Activated naive CD4-positive, alpha-beta T cell treated with anti-CD3 and anti-CD28 coated beads for 36 hours (primary cell): ENCODE measurements at regions not wholly inside any gene's neighbourhood (a gene's known extent, or its start where the extent isn't known, plus 50 kb on each side); places are given as distances from the start of the nearest gene placed in this dataset.

Source experiments
- CTCF ChIA-PET: fragments of 350-600 bp; sonication (Branson Sonifier 250); formaldehyde crosslinking; loops from one replicate; lab custom pipeline; 2021; ENCODE audit warnings: antibody characterized with exemption; lab: Charles Lee
- DNase-seq: peaks from one replicate; pipeline ENCODE4 v3.0.0-alpha.2; 2020
- H3K27ac Mint-ChIP-seq: one replicate; pipeline ENCODE4 v1.8.0; 2021; ENCODE audit warnings: mild to moderate bottlenecking, mixed read lengths
- H3K27me3 Mint-ChIP-seq: one replicate; pipeline ENCODE4 v1.8.0; 2021; ENCODE audit warnings: low read depth, mixed read lengths
- H3K36me3 Mint-ChIP-seq: one replicate; pipeline ENCODE4 v1.8.0; 2021; ENCODE audit warnings: low read depth, mixed read lengths
- H3K4me1 Mint-ChIP-seq: one replicate; pipeline ENCODE4 v1.8.0; 2021; ENCODE audit warnings: low read depth, mixed read lengths
- H3K4me3 Mint-ChIP-seq: one replicate; pipeline ENCODE4 v1.8.0; 2021; ENCODE audit warnings: mild to moderate bottlenecking, moderate library complexity, mixed read lengths
- H3K9me3 Mint-ChIP-seq: one replicate; pipeline ENCODE4 v1.8.0; 2021; ENCODE audit warnings: mixed read lengths
- intact Hi-C: fragments of 100-400 bp; cut with micrococcal nuclease; formaldehyde crosslinking; loops from one replicate; pipeline ENCODE4 v1.15.1; 2023

GRCh38 chr5:98268162-98268860, 505.2 kb upstream of the RGMB start:
- intact Hi-C loops, result no loop called here
- H3K36me3 Mint-ChIP-seq, result no peaks in the 10 kb centered on the region
- DNase-seq, result no peak
- H3K27me3 Mint-ChIP-seq, result no peaks in the 10 kb centered on the region
- CTCF ChIA-PET, result interaction anchor here (0.6 kb wide), 1 partner anchor 417 kb away, joined by 5 read pairs; no protein-coding TSS in a partner anchor
- H3K27ac Mint-ChIP-seq, result no peak overlapping the region
- H3K4me1 Mint-ChIP-seq, result no peaks in the 10 kb centered on the region
- no peak overlapping the region for H3K4me3 Mint-ChIP-seq
- H3K9me3 Mint-ChIP-seq, result no peaks in the 10 kb centered on the region

DNA sequence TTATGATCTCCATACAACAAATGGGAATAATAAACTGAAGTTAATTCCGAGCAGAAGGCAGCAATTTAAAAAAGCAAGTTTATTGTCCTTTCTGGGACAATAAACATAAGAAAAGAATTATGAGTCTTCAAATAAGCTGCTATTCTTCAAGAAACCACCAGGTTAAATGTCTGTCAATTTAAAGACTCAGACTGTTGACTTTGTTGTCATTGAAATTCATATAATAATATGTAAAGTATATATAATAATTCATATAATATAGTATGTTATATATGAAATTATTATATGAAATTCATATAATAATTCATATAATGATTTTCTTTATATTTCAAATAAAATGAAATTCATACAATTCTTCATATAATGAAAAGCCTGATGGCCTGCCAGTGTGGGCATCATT, 497.5 kb upstream of the RGMB start:
- H3K4me1 Mint-ChIP-seq, result no peaks in the 10 kb centered on the region
- no peak overlapping the region for H3K4me3 Mint-ChIP-seq
- H3K36me3 Mint-ChIP-seq, result no peaks in the 10 kb centered on the region
- DNase-seq, result no peak
- H3K27ac Mint-ChIP-seq, result no peak overlapping the region
- peaks cover 1% of the 10 kb centered on the region for H3K27me3 Mint-ChIP-seq
- H3K9me3 Mint-ChIP-seq, result no peaks in the 10 kb centered on the region
- intact Hi-C loops, result no loop called here
- CTCF ChIA-PET, result no interaction called here

- Mint-ChIP-seq H3K9me3 (no peaks in the 10 kb centered on the region), H3K27ac (no peak overlapping the region), H3K27me3 (peaks cover 5% of the 10 kb centered on the region), H3K4me3 (no peak overlapping the region), H3K36me3 (no peaks in the 10 kb centered on the region), H3K4me1 (no peaks in the 10 kb centered on the region)
- no peak for DNase-seq
- CTCF ChIA-PET, result no interaction called here
- intact Hi-C loops, result no loop called here
These were observed 490.9 kb upstream of the RGMB start for GRCh38 chr5:98282521-98282920.

DNA sequence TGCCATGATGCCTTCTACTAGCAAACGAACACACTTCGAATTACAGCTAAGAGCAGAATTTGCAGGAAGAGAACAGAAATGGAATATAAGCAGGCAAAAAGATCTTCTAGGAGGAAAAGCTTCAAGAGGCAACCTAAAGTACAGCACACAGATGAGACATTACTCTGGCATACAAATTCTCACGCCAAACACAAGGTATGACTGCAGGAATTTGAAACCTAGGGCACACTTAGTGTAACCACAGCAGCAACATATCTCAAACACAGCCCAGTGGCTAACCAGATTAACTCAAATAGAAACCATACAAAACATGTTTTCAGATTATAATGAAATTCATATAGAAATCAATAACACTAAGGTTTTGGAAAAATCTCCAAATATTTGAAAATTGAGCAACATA, 481.0 kb upstream of the RGMB start:
- H3K4me3 Mint-ChIP-seq, result no peak overlapping the region
- no peak for DNase-seq
- H3K4me1 Mint-ChIP-seq, result no peaks in the 10 kb centered on the region
- H3K27ac Mint-ChIP-seq, result no peak overlapping the region
- CTCF ChIA-PET, result no interaction called here
- peaks cover 3% of the 10 kb centered on the region for H3K27me3 Mint-ChIP-seq
- no peaks in the 10 kb centered on the region for H3K9me3 Mint-ChIP-seq
- intact Hi-C loops, result no loop called here
- no peaks in the 10 kb centered on the region for H3K36me3 Mint-ChIP-seq

GRCh38 chr5:98296426-98296825, 477.0 kb upstream of the RGMB start:
- H3K27ac Mint-ChIP-seq, result no peak overlapping the region

DNA sequence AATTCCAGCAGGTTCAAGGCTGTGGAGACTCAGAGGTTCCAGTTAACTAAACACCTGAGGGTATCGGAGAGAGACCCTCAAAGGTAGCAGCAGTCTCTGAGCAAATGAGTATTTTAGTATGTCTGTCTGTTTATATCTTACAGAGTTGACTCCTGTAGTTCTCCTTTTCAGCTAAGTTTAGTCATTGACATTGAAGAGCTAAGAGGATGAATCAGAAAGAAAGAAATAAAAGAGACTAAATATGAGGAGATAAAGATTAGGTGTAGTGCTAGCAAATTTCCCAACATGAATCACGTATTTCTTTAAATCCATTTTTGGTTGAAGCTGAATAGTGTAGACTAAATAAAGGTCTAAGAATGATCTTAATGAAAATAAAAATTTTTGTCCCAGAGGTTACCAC, 474.0 kb upstream of the RGMB start:
- intact Hi-C loops, result no loop called here
- DNase-seq, result no peak
- Mint-ChIP-seq H3K4me1 (no peaks in the 10 kb centered on the region), H3K36me3 (no peaks in the 10 kb centered on the region), H3K27ac (no peak overlapping the region), H3K4me3 (no peak overlapping the region), H3K9me3 (no peaks in the 10 kb centered on the region), H3K27me3 (peaks cover 5% of the 10 kb centered on the region)
- CTCF ChIA-PET, result interaction anchor here (0.6 kb wide), 1 partner anchor 20 kb away, joined by 3 read pairs; no protein-coding TSS in a partner anchor

More at GRCh38 chr5:98296426-98296825, 477.0 kb upstream of the RGMB start:
- Mint-ChIP-seq H3K4me1 (no peaks in the 10 kb centered on the region), H3K36me3 (no peaks in the 10 kb centered on the region), H3K4me3 (no peak overlapping the region), H3K27me3 (peaks cover 5% of the 10 kb centered on the region), H3K9me3 (no peaks in the 10 kb centered on the region)
- intact Hi-C loops, result no loop called here
- no peak for DNase-seq
- CTCF ChIA-PET, result no interaction called here

DNA sequence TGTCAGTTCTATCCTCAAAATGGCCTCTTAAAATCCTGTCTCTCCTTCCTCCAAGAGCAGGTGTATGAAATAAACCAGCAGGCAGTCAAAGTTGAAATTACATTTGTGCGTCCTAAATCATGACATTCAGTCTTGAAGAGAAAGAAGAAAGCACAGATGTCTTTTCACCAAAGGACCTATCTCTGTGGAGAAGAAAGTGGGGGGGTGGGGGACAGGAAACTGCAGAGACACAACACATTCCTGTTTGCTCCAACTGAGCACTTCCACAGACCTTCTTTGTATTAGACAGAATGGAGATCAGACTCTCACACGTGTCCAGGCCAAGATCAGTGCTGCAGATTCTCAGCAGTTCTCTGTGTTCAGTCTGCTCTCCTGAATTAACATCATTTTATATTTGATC, 471.9 kb upstream of the RGMB start:
- no peaks in the 10 kb centered on the region for H3K9me3 Mint-ChIP-seq
- no peak overlapping the region for H3K4me3 Mint-ChIP-seq
- DNase-seq, result no peak
- intact Hi-C loops, result no loop called here
- CTCF ChIA-PET, result no interaction called here
- no peaks in the 10 kb centered on the region for H3K4me1 Mint-ChIP-seq
- no peak overlapping the region for H3K27ac Mint-ChIP-seq
- no peaks in the 10 kb centered on the region for H3K36me3 Mint-ChIP-seq
- peaks cover 7% of the 10 kb centered on the region for H3K27me3 Mint-ChIP-seq

DNA sequence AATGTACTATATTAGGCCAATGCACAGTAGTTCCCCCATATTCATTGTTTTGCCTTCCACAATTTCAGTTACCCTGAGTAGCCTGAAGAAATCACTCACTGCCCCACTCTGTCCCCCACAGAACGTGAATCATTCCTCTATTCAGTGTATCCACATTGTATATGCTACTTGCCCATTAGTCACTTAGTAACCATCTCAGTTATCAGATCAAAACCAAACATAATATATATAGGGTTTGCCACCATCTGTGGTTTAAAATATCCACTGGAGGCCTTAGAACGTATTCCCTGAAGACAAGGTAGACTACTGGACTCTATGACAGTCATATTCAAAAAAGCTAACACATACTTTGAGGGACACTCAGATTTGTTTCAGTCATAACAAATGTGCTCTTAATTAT, 465.7 kb upstream of the RGMB start:
- CTCF ChIA-PET, result no interaction called here
- H3K4me1 Mint-ChIP-seq, result peaks cover 8% of the 10 kb centered on the region
- H3K36me3 Mint-ChIP-seq, result no peaks in the 10 kb centered on the region
- no peak for DNase-seq
- H3K4me3 Mint-ChIP-seq, result no peak overlapping the region
- no peaks in the 10 kb centered on the region for H3K9me3 Mint-ChIP-seq
- intact Hi-C loops, result loop anchor here (2.0 to 5.0 kb wide), 2 partner anchors 463 to 761 kb away; no protein-coding TSS in a partner anchor
- peaks cover 7% of the 10 kb centered on the region for H3K27me3 Mint-ChIP-seq
- no peak overlapping the region for H3K27ac Mint-ChIP-seq

- Mint-ChIP-seq H3K27ac (no peak overlapping the region), H3K4me3 (no peak overlapping the region), H3K27me3 (peaks cover 7% of the 10 kb centered on the region), H3K36me3 (no peaks in the 10 kb centered on the region), H3K9me3 (no peaks in the 10 kb centered on the region), H3K4me1 (peaks cover 8% of the 10 kb centered on the region)
- intact Hi-C loops, result loop anchor here (2.0 to 5.0 kb wide), 2 partner anchors 463 to 761 kb away; no protein-coding TSS in a partner anchor
- CTCF ChIA-PET, result no interaction called here
- no peak for DNase-seq
These were observed 465.2 kb upstream of the RGMB start for GRCh38 chr5:98308231-98308630.

DNA sequence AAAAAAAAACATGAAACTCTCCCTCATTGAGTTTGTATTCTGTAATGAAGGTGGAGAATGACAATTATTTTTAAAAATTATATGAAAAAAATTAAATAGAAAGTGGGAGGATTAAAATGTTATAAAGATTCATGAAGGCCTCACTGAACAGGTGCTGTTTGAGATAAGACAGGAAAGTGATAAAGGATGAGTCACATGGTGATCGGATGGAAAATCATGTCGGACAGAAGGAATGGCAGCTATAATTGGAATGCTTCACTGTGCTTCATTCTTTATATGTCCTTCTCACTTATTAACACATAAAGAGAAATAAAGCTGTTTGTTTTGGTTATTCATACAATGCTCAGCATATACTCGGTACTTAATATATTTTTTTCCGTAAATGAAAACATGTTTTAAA, 464.5 kb upstream of the RGMB start:
- intact Hi-C loops, result loop anchor here (2.0 to 5.0 kb wide), 2 partner anchors 462 to 762 kb away; no protein-coding TSS in a partner anchor
- no peak overlapping the region for H3K4me3 Mint-ChIP-seq
- no peak overlapping the region for H3K27ac Mint-ChIP-seq
- peaks cover 8% of the 10 kb centered on the region for H3K4me1 Mint-ChIP-seq
- CTCF ChIA-PET, result no interaction called here
- peaks cover 7% of the 10 kb centered on the region for H3K27me3 Mint-ChIP-seq
- H3K9me3 Mint-ChIP-seq, result no peaks in the 10 kb centered on the region
- H3K36me3 Mint-ChIP-seq, result no peaks in the 10 kb centered on the region
- DNase-seq, result no peak

DNA sequence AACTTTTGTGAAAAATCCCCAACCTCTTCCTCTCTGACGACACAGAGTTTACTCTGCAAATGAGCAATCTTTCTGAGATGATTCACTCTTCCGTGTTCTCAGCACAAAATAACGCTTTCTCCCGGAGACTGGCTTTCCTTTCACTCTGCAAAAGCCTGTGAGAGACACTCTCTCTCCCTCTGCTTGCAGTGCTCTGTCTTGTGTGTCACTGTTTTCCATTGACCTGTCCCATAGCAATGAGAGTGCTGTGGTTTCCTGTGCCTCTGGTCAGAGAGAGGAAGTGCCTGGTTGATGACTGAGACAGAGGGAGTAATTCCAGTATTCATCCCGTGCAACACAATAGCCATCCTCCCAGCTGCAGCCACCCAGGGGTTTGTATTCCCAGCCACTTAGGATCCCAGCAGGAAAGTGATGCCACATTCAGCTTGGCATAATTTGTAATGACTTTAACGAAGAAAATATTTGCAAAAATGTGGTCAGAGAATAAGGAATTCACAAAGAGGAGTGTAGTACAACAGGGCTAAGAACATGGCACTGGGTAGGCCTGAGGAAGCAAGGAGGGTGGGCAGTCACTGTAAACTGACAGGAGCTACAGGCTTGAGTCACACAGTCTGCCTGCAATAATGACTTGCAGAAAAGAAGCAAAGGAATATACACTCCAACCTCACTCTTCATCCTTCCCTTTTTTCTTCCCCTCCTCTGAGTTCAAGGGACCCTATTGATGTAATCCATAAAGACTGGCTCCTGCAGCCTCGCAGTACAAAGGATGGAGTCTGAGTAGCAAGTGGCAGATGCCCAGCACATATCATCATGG, 463.5 kb upstream of the RGMB start:
- Mint-ChIP-seq H3K36me3 (no peaks in the 10 kb centered on the region), H3K27me3 (peaks cover 7% of the 10 kb centered on the region), H3K4me3 (no peak overlapping the region), H3K4me1 (peaks cover 8% of the 10 kb centered on the region), H3K9me3 (no peaks in the 10 kb centered on the region), H3K27ac (peak overlapping the region; percentile 22)
- DNase-seq, result peak; percentile 39
- intact Hi-C loops, result loop anchor here (2.0 to 5.0 kb wide), 2 partner anchors 461 to 763 kb away; no protein-coding TSS in a partner anchor
- CTCF ChIA-PET, result no interaction called here

DNA sequence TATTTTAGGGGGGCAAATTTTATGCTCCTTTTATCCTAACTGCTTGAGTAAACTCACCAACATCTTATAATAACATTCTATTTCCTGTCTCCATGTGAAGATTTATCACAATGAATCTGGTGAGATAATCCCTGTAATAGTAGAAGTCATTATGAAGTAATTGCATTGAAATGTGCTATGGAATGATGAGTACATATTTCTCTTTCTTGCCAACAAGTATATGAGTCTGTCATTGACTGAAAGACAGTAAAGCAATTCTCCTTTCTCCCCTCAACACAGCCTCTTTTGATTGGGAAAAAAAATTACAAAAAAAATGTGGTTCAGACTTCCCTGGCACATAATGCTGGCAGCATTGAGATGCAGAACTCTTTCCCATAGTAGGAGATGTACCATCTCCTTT, 459.2 kb upstream of the RGMB start:
- Mint-ChIP-seq H3K36me3 (no peaks in the 10 kb centered on the region), H3K4me3 (no peak overlapping the region), H3K27me3 (no peaks in the 10 kb centered on the region), H3K9me3 (no peaks in the 10 kb centered on the region), H3K4me1 (peaks cover 8% of the 10 kb centered on the region), H3K27ac (no peak overlapping the region)
- CTCF ChIA-PET, result no interaction called here
- intact Hi-C loops, result no loop called here
- DNase-seq, result no peak
